ENCODE measurements at regions not wholly inside any gene's neighbourhood (a gene's known extent, or its start where the extent isn't known, plus 50 kb on each side); places are given as distances from the start of the nearest gene placed in this dataset.

GRCh38 chr9:78973907-78974306 is 597.9 kb upstream of the TLE4 start:
- TF ChIP-seq, protein P1, sequence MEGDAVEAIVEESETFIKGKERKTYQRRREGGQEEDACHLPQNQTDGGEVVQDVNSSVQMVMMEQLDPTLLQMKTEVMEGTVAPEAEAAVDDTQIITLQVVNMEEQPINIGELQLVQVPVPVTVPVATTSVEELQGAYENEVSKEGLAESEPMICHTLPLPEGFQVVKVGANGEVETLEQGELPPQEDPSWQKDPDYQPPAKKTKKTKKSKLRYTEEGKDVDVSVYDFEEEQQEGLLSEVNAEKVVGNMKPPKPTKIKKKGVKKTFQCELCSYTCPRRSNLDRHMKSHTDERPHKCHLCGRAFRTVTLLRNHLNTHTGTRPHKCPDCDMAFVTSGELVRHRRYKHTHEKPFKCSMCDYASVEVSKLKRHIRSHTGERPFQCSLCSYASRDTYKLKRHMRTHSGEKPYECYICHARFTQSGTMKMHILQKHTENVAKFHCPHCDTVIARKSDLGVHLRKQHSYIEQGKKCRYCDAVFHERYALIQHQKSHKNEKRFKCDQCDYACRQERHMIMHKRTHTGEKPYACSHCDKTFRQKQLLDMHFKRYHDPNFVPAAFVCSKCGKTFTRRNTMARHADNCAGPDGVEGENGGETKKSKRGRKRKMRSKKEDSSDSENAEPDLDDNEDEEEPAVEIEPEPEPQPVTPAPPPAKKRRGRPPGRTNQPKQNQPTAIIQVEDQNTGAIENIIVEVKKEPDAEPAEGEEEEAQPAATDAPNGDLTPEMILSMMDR (IDR thresholded peaks at IDR 0.05; ENCODE audit: insufficient read depth, low read length, poor library complexity, severe bottlenecking) = no peak
- no peak for TF ChIP-seq EZH2phosphoT487 (conservative IDR thresholded peaks at IDR 0.05; ENCODE audit: low read length)
